B cell (primary cell): ENCODE measurements at regions not wholly inside any gene's neighbourhood (a gene's known extent, or its start where the extent isn't known, plus 50 kb on each side); places are given as distances from the start of the nearest gene placed in this dataset.

ENCODE experiments used
- ATAC-seq: fragments of 200-7000 bp; cut with Tn5 transposase; one replicate; pipeline ENCODE4 v1.10.0; 2021; ENCODE audit warnings: low read depth, mild to moderate bottlenecking, moderate number of reproducible peaks, moderate library complexity
- CTCF ChIA-PET: fragments of 350-600 bp; sonication (Branson Sonifier 250); formaldehyde crosslinking; loops from one replicate; lab custom pipeline; 2021; ENCODE audit warnings: antibody characterized with exemption, inconsistent platforms; lab: Charles Lee
- POLR2A ChIA-PET: fragments of 350-600 bp; sonication (Branson Sonifier 250); formaldehyde crosslinking; loops from one replicate; lab custom pipeline; 2021; ENCODE audit warnings: antibody characterized with exemption; lab: Charles Lee
- DNase-seq: peaks from one replicate; pipeline ENCODE4 v3.0.0; 2013
- H2AFZ ChIP-seq: 2 replicates; pipeline ENCODE4 v1.6.1; 2012; ENCODE audit warnings: mild to moderate bottlenecking, low read depth, low read length; ENCODE audit not compliant: insufficient read depth, poor library complexity, severe bottlenecking
- H3K27ac ChIP-seq, 2 donors: 1 replicate in 1 of 2; 2 replicates in 1 of 2; pipeline ENCODE4 v1.5.1; 2012 to 2013; ENCODE audit warnings: low read length in 2 of 2, mild to moderate bottlenecking in 2 of 2, moderate library complexity in 1 of 2
- H3K27me3 ChIP-seq, 4 experiments: fragments of 200-600 bp in 1 of 4; sonication (generic) in 1 of 4; replicated peaks in 1 of 4; 1 replicate in 2 of 4; 2 replicates in 2 of 4; pipeline versions ENCODE4 v1.6.1 to v1.7.0; 2013 to 2016; ENCODE audit warnings: low read length in 3 of 4, mild to moderate bottlenecking in 2 of 4, mixed read lengths in 1 of 4, moderate library complexity in 1 of 4; ENCODE audit not compliant: insufficient read depth in 4 of 4, control insufficient read depth in 3 of 4; ENCODE audit errors: control extremely low read depth in 1 of 4
- H3K36me3 ChIP-seq, 2 experiments: replicated peaks in 1 of 2; 1 replicate in 1 of 2; 2 replicates in 1 of 2; pipeline versions ENCODE4 v1.6.1 to v1.7.1; 2013; ENCODE audit warnings: low read length in 1 of 2; ENCODE audit not compliant: insufficient read depth in 2 of 2, control insufficient read depth in 1 of 2; ENCODE audit errors: control extremely low read depth in 1 of 2, extremely low read depth in 1 of 2
- H3K4me1 ChIP-seq, 2 donors: fragments of 200-600 bp in 1 of 2; sonication (generic) in 1 of 2; 1 replicate in 1 of 2; 2 replicates in 1 of 2; pipeline versions ENCODE4 v1.5.1 to v1.6.1; 2013 to 2017; ENCODE audit warnings: low read length in 2 of 2; ENCODE audit not compliant: control insufficient read depth in 2 of 2, insufficient read depth in 2 of 2
- H3K4me2 ChIP-seq: replicated peaks from 2 replicates; pipeline ENCODE3; 2012; ENCODE audit warnings: mild to moderate bottlenecking, low read depth, low read length; ENCODE audit not compliant: poor library complexity, severe bottlenecking
- H3K4me3 ChIP-seq, 5 experiments: fragments of 200-600 bp in 1 of 5; sonication (generic) in 1 of 5; 1 replicate in 3 of 5; 2 replicates in 2 of 5; pipeline versions ENCODE4 v1.5.1 to v1.7.0; 2011 to 2016; ENCODE audit warnings: low read length in 4 of 5, mild to moderate bottlenecking in 4 of 5, low read depth in 2 of 5, control low read depth in 1 of 5, moderate library complexity in 1 of 5; ENCODE audit not compliant: insufficient read depth in 1 of 5; ENCODE audit errors: control extremely low read depth in 1 of 5, extremely low read depth in 1 of 5
- H3K79me2 ChIP-seq: fragments of 200-600 bp; sonication (generic); one replicate; pipeline ENCODE4 v1.6.0; 2016; ENCODE audit warnings: low read length; ENCODE audit not compliant: control insufficient read depth, insufficient read depth
- H3K9ac ChIP-seq: fragments of 200-600 bp; sonication (generic); 2 replicates; pipeline ENCODE4 v1.6.1; 2017; ENCODE audit warnings: mild to moderate bottlenecking, low read length, moderate library complexity
- H3K9me3 ChIP-seq, 3 donors: one replicate each; pipeline versions ENCODE4 v1.6.1 to v1.7.1; 2013; ENCODE audit warnings: low read length in 2 of 3; ENCODE audit not compliant: control insufficient read depth in 2 of 3, insufficient read depth in 1 of 3; ENCODE audit errors: control extremely low read depth in 1 of 3
- H4K20me1 ChIP-seq: 2 replicates; pipeline ENCODE4 v1.6.0; 2012; ENCODE audit warnings: mild to moderate bottlenecking, low read length; ENCODE audit not compliant: insufficient read depth, control insufficient read depth, poor library complexity, severe bottlenecking
- H3K27ac Mint-ChIP-seq: one replicate; pipeline ENCODE4 v1.8.0; 2021; ENCODE audit warnings: mixed read lengths
- H3K27me3 Mint-ChIP-seq: one replicate; pipeline ENCODE4 v1.8.0; 2021; ENCODE audit warnings: mixed read lengths
- H3K4me1 Mint-ChIP-seq: one replicate; pipeline ENCODE4 v1.8.0; 2021; ENCODE audit warnings: mixed read lengths
- H3K4me3 Mint-ChIP-seq: one replicate; pipeline ENCODE4 v1.8.0; 2021; ENCODE audit warnings: mixed read lengths
- H3K9me3 Mint-ChIP-seq: one replicate; pipeline ENCODE4 v1.8.0; 2022; ENCODE audit warnings: mixed read lengths; ENCODE audit not compliant: insufficient read depth
- CTCF ChIP-seq: fragments of 200-600 bp; IDR thresholded peaks from one replicate; pipeline ENCODE4 v1.8.0; 2022; ENCODE audit warnings: antibody characterized with exemption, mild to moderate bottlenecking
- EZH2 ChIP-seq: IDR thresholded peaks from 2 replicates; pipeline ENCODE4 v1.6.1; 2012; ENCODE audit warnings: borderline replicate concordance, low read depth, mild to moderate bottlenecking, moderate library complexity, low read length; ENCODE audit not compliant: insufficient read depth, poor library complexity, severe bottlenecking
- WGBS: methylation state at CpG from one replicate; pipeline ENCODE4 v1.1.5; 2013; ENCODE audit warnings: missing lambda C conversion rate; ENCODE audit not compliant: insufficient coverage; 5-methylcytosine and 5-hydroxymethylcytosine counted together
- intact Hi-C: fragments of 100-400 bp; cut with micrococcal nuclease; formaldehyde crosslinking; loops from one replicate; pipeline ENCODE4 v1.10.0; 2022

- CTCF ChIA-PET: no interaction called here
These were observed 200.0 kb downstream of the MANEA start for GRCh38 chr6:95777338-95777737.

GRCh38 chr6:95780037-95780436 is 202.7 kb downstream of the MANEA start:
- Mint-ChIP-seq H3K4me1 (no peaks in the 10 kb centered on the region), H3K27me3 (no peaks in the 10 kb centered on the region), H3K9me3 (peaks cover 5% of the 10 kb centered on the region), H3K27ac (no peak overlapping the region), H3K4me3 (no peak overlapping the region)
- Histone ChIP-seq H3K4me3 (no peak overlapping the region), H3K9me3 (no peaks in the 10 kb centered on the region), H4K20me1 (no peaks in the 10 kb centered on the region), H3K79me2 (no peaks in the 10 kb centered on the region), H3K4me1 (no peaks in the 10 kb centered on the region), H3K9ac (no peak overlapping the region), H3K27me3 (no peaks in the 10 kb centered on the region), H3K27ac (no peak overlapping the region), H3K4me2 (no peak overlapping the region), H2AFZ (no peak overlapping the region), H3K36me3 (no peaks in the 10 kb centered on the region)
- TF ChIP-seq EZH2 (no peak), CTCF (no peak)
- intact Hi-C loops: no loop called here
- no peak for DNase-seq
- ChIA-PET POLR2A (no interaction called here), CTCF (no interaction called here)
- no peak for ATAC-seq
- WGBS: no CpG with 5 or more reads among the region's 1 CpG

More at GRCh38 chr6:95777338-95777737, 200.0 kb downstream of the MANEA start:
- intact Hi-C loops: no loop called here
- Histone ChIP-seq H3K36me3 (no peaks in the 10 kb centered on the region), H3K4me3 (no peak overlapping the region), H3K4me2 (no peak overlapping the region), H2AFZ (no peak overlapping the region), H3K9me3 (no peaks in the 10 kb centered on the region), H3K9ac (no peak overlapping the region), H3K27me3 (no peaks in the 10 kb centered on the region), H3K27ac (no peak overlapping the region), H3K79me2 (no peaks in the 10 kb centered on the region), H3K4me1 (no peaks in the 10 kb centered on the region), H4K20me1 (no peaks in the 10 kb centered on the region)
- Mint-ChIP-seq H3K4me3 (no peak overlapping the region), H3K27me3 (no peaks in the 10 kb centered on the region), H3K27ac (no peak overlapping the region), H3K4me1 (no peaks in the 10 kb centered on the region), H3K9me3 (peaks cover 5% of the 10 kb centered on the region)
- 100% methylated on average over 1 of the region's 2 CpGs for WGBS
- POLR2A ChIA-PET: no interaction called here
- DNase-seq (no peak), ATAC-seq (no peak)
- no peak for TF ChIP-seq EZH2
- no peak for TF ChIP-seq CTCF
